ENCODE measurements at regions not wholly inside any gene's neighbourhood (a gene's known extent, or its start where the extent isn't known, plus 50 kb on each side); places are given as distances from the start of the nearest gene placed in this dataset.

GRCh38 chr2:193475038-193475437, 1280.3 kb upstream of the TMEFF2 start:
- no peaks in the 10 kb centered on the region for H3K27me3 ChIP-seq
- H3K27ac ChIP-seq = no peak overlapping the region
- H3K36me3 ChIP-seq = no peaks in the 10 kb centered on the region
- TF ChIP-seq, protein P1, sequence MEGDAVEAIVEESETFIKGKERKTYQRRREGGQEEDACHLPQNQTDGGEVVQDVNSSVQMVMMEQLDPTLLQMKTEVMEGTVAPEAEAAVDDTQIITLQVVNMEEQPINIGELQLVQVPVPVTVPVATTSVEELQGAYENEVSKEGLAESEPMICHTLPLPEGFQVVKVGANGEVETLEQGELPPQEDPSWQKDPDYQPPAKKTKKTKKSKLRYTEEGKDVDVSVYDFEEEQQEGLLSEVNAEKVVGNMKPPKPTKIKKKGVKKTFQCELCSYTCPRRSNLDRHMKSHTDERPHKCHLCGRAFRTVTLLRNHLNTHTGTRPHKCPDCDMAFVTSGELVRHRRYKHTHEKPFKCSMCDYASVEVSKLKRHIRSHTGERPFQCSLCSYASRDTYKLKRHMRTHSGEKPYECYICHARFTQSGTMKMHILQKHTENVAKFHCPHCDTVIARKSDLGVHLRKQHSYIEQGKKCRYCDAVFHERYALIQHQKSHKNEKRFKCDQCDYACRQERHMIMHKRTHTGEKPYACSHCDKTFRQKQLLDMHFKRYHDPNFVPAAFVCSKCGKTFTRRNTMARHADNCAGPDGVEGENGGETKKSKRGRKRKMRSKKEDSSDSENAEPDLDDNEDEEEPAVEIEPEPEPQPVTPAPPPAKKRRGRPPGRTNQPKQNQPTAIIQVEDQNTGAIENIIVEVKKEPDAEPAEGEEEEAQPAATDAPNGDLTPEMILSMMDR (IDR thresholded peaks at IDR 0.05) = no peak
- peaks cover 0 to 5% (median 0%) of the 10 kb centered on the region in 3 donors for H3K9me3 ChIP-seq
- H3K4me3 ChIP-seq = no peak overlapping the region
- H3K4me1 ChIP-seq = no peaks in the 10 kb centered on the region
- no peak for DNase-seq
- intact Hi-C loops (cut with DNase I; ENCODE audit: low total_unique reads) = no loop called here

- no peak for DNase-seq
- H3K9me3 ChIP-seq = peaks cover 0 to 9% (median 0%) of the 10 kb centered on the region in 3 donors
- no peak overlapping the region for H3K27ac ChIP-seq
- intact Hi-C loops (cut with DNase I; ENCODE audit: low total_unique reads) = no loop called here
- H3K4me1 ChIP-seq = no peaks in the 10 kb centered on the region
- TF ChIP-seq, protein P1 (IDR thresholded peaks at IDR 0.05) = no peak
- H3K36me3 ChIP-seq = no peaks in the 10 kb centered on the region
- no peaks in the 10 kb centered on the region for H3K27me3 ChIP-seq
- no peak overlapping the region for H3K4me3 ChIP-seq
Observed at GRCh38 chr2:193469251-193469650, 1274.5 kb upstream of the TMEFF2 start.

- Histone ChIP-seq H3K4me1 (no peaks in the 10 kb centered on the region), H3K4me3 (no peak overlapping the region), H3K27me3 (no peaks in the 10 kb centered on the region), H3K27ac (no peak overlapping the region), H3K36me3 (no peaks in the 10 kb centered on the region), H3K9me3 (peaks cover 0 to 5% (median 0%) of the 10 kb centered on the region in 3 donors)
- intact Hi-C loops (cut with DNase I; ENCODE audit: low total_unique reads) = no loop called here
- DNase-seq = no peak
- TF ChIP-seq, protein P1 (IDR thresholded peaks at IDR 0.05) = no peak
Observed at GRCh38 chr2:193467276-193467987, 1272.7 kb upstream of the TMEFF2 start.

GRCh38 chr2:193463011-193463410, 1268.3 kb upstream of the TMEFF2 start:
- Histone ChIP-seq H3K27ac (no peak overlapping the region), H3K9me3 (peaks cover 0 to 5% (median 0%) of the 10 kb centered on the region in 3 donors), H3K27me3 (no peaks in the 10 kb centered on the region), H3K4me3 (no peak overlapping the region), H3K36me3 (no peaks in the 10 kb centered on the region), H3K4me1 (no peaks in the 10 kb centered on the region)
- TF ChIP-seq, protein P1 (IDR thresholded peaks at IDR 0.05) = no peak
- no peak for DNase-seq
- intact Hi-C loops (cut with DNase I; ENCODE audit: low total_unique reads) = no loop called here

DNA sequence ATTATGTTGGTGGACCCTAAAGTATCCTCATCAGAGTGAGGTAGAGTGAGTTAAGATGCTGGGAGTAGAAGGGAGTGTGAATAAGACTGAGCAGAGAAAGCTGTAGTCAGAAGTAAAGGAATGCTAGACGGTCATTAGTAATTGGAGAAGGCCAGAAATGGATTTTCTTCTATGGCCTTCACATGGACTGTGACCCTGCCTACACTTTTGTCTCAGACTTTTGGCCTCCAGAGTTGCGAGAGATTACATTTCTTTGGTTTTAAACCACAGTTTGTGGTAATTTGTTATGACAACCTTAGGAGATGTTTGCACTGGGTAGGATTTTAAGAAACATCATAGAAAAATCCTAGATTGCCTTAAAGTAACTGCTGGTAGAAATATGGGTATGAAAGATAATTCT, 1267.7 kb upstream of the TMEFF2 start:
- Histone ChIP-seq H3K36me3 (no peaks in the 10 kb centered on the region), H3K4me1 (no peaks in the 10 kb centered on the region), H3K9me3 (peaks cover 0 to 5% (median 0%) of the 10 kb centered on the region in 3 donors), H3K27me3 (no peaks in the 10 kb centered on the region), H3K27ac (no peak overlapping the region), H3K4me3 (no peak overlapping the region)
- intact Hi-C loops (cut with DNase I; ENCODE audit: low total_unique reads) = no loop called here
- no peak for DNase-seq
- TF ChIP-seq, protein P1 (IDR thresholded peaks at IDR 0.05) = no peak

All from tibial artery (tissue), 4 donors.